ENCODE measurements at regions not wholly inside any gene's neighbourhood (a gene's known extent, or its start where the extent isn't known, plus 50 kb on each side); places are given as distances from the start of the nearest gene placed in this dataset.

DNA sequence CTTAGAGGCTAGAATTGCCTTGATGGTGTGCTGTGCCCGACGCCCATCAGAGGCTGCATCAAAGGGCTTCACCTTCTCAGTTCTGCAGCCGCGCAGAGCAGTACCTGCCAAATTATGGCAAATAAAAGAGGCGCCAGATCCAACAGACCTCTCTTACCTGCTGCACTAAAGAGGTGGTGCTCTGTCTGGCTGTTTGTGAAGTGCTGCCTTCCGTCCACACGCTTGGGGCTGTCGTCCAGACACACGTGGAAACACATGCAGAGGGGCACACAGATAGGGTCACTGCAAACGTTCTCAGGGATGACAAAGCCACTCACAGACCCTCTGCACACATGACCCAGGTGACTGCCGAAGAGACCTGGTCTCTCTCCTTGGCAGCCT is 617.5 kb downstream of the VRK1 start:
- intact Hi-C loops (cut with DNase I): no loop called here
- Histone ChIP-seq H3K36me3 (no peaks in the 10 kb centered on the region), H3K27ac (replicated peaks in 1 of 4) (no peak overlapping the region), H3K27me3 (peaks cover 0 to 77% (median 19%) of the 10 kb centered on the region in 4 donors), H3K4me3 (no peak overlapping the region), H3K4me1 (peaks cover 0 to 10% (median 4%) of the 10 kb centered on the region in 4 donors), H3K9me3 (no peaks in the 10 kb centered on the region)
- TF ChIP-seq EP300 (IDR thresholded peaks at IDR 0.05): no peak
- no peak for TF ChIP-seq POLR2AphosphoS5 (IDR thresholded peaks at IDR 0.05)
- TF ChIP-seq POLR2A (IDR thresholded peaks at IDR 0.05; ENCODE audit: low read depth): no peak
- TF ChIP-seq, protein P1, sequence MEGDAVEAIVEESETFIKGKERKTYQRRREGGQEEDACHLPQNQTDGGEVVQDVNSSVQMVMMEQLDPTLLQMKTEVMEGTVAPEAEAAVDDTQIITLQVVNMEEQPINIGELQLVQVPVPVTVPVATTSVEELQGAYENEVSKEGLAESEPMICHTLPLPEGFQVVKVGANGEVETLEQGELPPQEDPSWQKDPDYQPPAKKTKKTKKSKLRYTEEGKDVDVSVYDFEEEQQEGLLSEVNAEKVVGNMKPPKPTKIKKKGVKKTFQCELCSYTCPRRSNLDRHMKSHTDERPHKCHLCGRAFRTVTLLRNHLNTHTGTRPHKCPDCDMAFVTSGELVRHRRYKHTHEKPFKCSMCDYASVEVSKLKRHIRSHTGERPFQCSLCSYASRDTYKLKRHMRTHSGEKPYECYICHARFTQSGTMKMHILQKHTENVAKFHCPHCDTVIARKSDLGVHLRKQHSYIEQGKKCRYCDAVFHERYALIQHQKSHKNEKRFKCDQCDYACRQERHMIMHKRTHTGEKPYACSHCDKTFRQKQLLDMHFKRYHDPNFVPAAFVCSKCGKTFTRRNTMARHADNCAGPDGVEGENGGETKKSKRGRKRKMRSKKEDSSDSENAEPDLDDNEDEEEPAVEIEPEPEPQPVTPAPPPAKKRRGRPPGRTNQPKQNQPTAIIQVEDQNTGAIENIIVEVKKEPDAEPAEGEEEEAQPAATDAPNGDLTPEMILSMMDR (IDR thresholded peaks at IDR 0.05): no peak
- 65% methylated on average over 6 of the region's 11 CpGs for WGBS
- no peak for DNase-seq (ENCODE audit: extremely low spot score)

DNA sequence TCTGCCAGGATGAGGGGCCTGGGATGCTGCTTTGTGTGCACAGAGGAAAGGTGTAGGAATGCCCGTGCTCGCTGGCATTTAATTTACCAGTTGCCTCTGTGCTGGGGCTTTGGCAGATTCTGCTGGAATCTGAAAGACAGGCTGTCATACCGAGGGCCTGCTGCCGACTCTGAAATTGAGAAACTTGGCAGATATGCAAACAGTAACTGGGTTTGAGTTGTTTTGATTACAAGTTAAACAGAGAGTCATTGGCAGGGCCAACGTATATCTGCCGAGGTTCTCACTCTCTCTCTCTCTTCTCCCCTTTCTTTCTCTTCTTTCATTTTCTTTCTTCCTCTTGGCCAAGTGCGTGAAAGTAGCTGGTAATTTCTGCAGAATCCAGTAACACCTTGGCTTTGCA is 618.7 kb downstream of the VRK1 start:
- TF ChIP-seq EP300 (IDR thresholded peaks at IDR 0.05) (no peak), POLR2AphosphoS5 (IDR thresholded peaks at IDR 0.05) (no peak), POLR2A (IDR thresholded peaks at IDR 0.05; ENCODE audit: low read depth) (no peak)
- TF ChIP-seq, protein P1 (IDR thresholded peaks at IDR 0.05): no peak
- H3K4me3 ChIP-seq: no peak overlapping the region
- no peak for DNase-seq (ENCODE audit: extremely low spot score)
- 32% methylated on average over 7 of the region's 7 CpGs for WGBS
- H3K4me1 ChIP-seq: peaks cover 0 to 10% (median 4%) of the 10 kb centered on the region in 4 donors
- no peaks in the 10 kb centered on the region for H3K36me3 ChIP-seq
- peaks cover 0 to 65% (median 19%) of the 10 kb centered on the region in 4 donors for H3K27me3 ChIP-seq
- H3K27ac ChIP-seq (replicated peaks in 1 of 4): no peak overlapping the region
- intact Hi-C loops (cut with DNase I): no loop called here
- no peaks in the 10 kb centered on the region for H3K9me3 ChIP-seq

DNA sequence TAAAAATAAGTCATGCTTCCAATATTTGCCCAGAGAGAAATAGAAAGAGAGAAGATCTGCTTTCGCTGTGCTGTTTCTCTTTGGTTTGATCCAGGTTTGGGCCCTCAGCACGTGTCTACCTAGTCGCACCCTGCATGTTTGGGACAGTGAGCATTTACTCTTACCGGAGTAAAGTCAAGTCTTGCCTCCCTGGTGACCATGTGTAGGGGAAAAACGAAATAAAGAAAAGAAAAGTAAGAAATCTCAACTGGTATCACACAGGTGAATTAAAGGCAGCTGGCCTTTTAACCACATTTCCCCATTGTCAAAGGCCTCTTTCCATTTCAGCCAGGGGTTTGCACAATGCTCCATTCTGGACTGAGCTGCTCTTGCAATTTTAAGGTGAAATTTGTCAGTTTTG is 619.4 kb downstream of the VRK1 start:
- no peak for TF ChIP-seq POLR2AphosphoS5 (IDR thresholded peaks at IDR 0.05)
- no peak for TF ChIP-seq POLR2A (IDR thresholded peaks at IDR 0.05; ENCODE audit: low read depth)
- no peak for TF ChIP-seq EP300 (IDR thresholded peaks at IDR 0.05)
- TF ChIP-seq, protein P1 (IDR thresholded peaks at IDR 0.05): no peak
- Histone ChIP-seq H3K27ac (replicated peaks in 1 of 4) (no peak overlapping the region), H3K9me3 (no peaks in the 10 kb centered on the region), H3K27me3 (peaks cover 0 to 59% (median 16%) of the 10 kb centered on the region in 4 donors), H3K4me3 (no peak overlapping the region), H3K36me3 (no peaks in the 10 kb centered on the region), H3K4me1 (peaks cover 0 to 10% (median 4%) of the 10 kb centered on the region in 4 donors)
- intact Hi-C loops (cut with DNase I): no loop called here
- DNase-seq (ENCODE audit: extremely low spot score): no peak
- WGBS: 88% methylated on average over 5 of the region's 5 CpGs

DNA sequence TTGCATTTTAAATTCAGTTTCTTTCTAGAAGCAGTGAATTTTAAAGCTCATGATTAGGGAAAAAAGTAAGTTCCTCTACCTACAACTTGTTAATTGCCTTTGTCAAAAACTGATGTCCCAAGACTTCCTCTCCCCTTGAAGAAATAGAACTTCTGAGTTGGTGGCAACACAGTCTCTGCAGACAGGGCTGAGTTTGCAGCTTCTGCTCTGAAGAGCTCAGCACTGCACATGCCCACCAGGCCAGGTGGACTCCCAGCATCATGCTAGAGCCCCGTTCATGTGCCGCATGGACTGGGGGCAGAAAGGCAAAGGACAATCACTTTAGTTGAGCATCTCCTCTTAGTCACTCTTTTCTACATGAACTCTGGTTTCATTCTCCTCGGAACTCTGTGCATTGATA is 620.1 kb downstream of the VRK1 start:
- TF ChIP-seq POLR2A (IDR thresholded peaks at IDR 0.05; ENCODE audit: low read depth) (no peak), POLR2AphosphoS5 (IDR thresholded peaks at IDR 0.05) (no peak), EP300 (IDR thresholded peaks at IDR 0.05) (no peak)
- TF ChIP-seq, protein P1 (IDR thresholded peaks at IDR 0.05): no peak
- Histone ChIP-seq H3K36me3 (no peaks in the 10 kb centered on the region), H3K9me3 (no peaks in the 10 kb centered on the region), H3K27me3 (peaks cover 0 to 51% (median 10%) of the 10 kb centered on the region in 4 donors), H3K27ac (replicated peaks in 1 of 4) (no peak overlapping the region), H3K4me1 (peaks cover 0 to 10% (median 4%) of the 10 kb centered on the region in 4 donors), H3K4me3 (no peak overlapping the region)
- 86% methylated on average over 3 of the region's 3 CpGs for whole genome bisulfite sequencing
- intact Hi-C loops (cut with DNase I): no loop called here
- no peak for DNase-seq (ENCODE audit: extremely low spot score)

DNA sequence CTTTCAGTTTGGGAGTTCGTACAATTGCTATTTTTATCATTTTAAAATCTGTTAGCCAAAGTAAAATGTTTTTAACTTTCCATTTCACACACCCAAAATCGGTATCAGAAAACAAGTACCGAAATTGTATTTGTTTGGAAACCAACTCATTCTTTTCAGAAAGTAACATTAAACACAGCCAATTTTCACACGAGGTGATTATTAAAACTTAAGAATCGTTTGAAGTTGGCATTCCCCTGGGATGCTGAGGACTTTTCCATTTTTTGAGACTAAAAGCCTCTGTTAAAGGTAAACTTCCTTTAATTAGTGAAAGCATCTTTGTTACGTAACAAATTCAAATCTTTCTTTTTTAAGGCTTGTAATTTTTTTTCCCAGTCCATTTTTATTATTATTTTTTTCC is 623.0 kb downstream of the VRK1 start:
- Histone ChIP-seq H3K27me3 (peaks cover 0 to 36% (median 3%) of the 10 kb centered on the region in 4 donors), H3K36me3 (no peaks in the 10 kb centered on the region), H3K4me3 (no peak overlapping the region), H3K27ac (replicated peaks in 1 of 4) (no peak overlapping the region), H3K4me1 (no peaks in the 10 kb centered on the region), H3K9me3 (no peaks in the 10 kb centered on the region)
- 74% methylated on average over 6 of the region's 6 CpGs for WGBS
- no peak for TF ChIP-seq EP300 (IDR thresholded peaks at IDR 0.05)
- TF ChIP-seq, protein P1 (IDR thresholded peaks at IDR 0.05): no peak
- TF ChIP-seq POLR2A (IDR thresholded peaks at IDR 0.05; ENCODE audit: low read depth): no peak
- no peak for TF ChIP-seq POLR2AphosphoS5 (IDR thresholded peaks at IDR 0.05)
- no peak for DNase-seq (ENCODE audit: extremely low spot score)
- intact Hi-C loops (cut with DNase I): no loop called here
